ENCODE measurements at regions not wholly inside any gene's neighbourhood (a gene's known extent, or its start where the extent isn't known, plus 50 kb on each side); places are given as distances from the start of the nearest gene placed in this dataset.
A peak's percentile ranks its signal among the peaks of the same experiment; 100 is the strongest.

GRCh38 chr20:50258790-50259483 lies 68.3 kb downstream of the CEBPB start:
- Histone ChIP-seq H3K27me3 (ENCODE audit: insufficient read depth in 3 of 3, low read length in 2 of 3) (no peaks in the 10 kb centered on the region), H3K4me3 (no peak overlapping the region), H3K27ac (no peak overlapping the region), H3K4me1 (no peaks in the 10 kb centered on the region), H3K9me3 (no peaks in the 10 kb centered on the region), H3K36me3 (ENCODE audit: insufficient read depth in 1 of 2, low read depth in 1 of 2) (no peaks in the 10 kb centered on the region)
- ATAC-seq (no peak), DNase-seq (peak in 1 of 2 donors; percentile 23)
- intact Hi-C loops (cut with DNase I), result no loop called here
- TF ChIP-seq, protein P1, sequence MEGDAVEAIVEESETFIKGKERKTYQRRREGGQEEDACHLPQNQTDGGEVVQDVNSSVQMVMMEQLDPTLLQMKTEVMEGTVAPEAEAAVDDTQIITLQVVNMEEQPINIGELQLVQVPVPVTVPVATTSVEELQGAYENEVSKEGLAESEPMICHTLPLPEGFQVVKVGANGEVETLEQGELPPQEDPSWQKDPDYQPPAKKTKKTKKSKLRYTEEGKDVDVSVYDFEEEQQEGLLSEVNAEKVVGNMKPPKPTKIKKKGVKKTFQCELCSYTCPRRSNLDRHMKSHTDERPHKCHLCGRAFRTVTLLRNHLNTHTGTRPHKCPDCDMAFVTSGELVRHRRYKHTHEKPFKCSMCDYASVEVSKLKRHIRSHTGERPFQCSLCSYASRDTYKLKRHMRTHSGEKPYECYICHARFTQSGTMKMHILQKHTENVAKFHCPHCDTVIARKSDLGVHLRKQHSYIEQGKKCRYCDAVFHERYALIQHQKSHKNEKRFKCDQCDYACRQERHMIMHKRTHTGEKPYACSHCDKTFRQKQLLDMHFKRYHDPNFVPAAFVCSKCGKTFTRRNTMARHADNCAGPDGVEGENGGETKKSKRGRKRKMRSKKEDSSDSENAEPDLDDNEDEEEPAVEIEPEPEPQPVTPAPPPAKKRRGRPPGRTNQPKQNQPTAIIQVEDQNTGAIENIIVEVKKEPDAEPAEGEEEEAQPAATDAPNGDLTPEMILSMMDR (IDR thresholded peaks at IDR 0.05), result no peak
- WGBS, 3 donors, result 92 to 98% (median 95%) methylated on average over 8 of the region's 8 CpGs

DNA sequence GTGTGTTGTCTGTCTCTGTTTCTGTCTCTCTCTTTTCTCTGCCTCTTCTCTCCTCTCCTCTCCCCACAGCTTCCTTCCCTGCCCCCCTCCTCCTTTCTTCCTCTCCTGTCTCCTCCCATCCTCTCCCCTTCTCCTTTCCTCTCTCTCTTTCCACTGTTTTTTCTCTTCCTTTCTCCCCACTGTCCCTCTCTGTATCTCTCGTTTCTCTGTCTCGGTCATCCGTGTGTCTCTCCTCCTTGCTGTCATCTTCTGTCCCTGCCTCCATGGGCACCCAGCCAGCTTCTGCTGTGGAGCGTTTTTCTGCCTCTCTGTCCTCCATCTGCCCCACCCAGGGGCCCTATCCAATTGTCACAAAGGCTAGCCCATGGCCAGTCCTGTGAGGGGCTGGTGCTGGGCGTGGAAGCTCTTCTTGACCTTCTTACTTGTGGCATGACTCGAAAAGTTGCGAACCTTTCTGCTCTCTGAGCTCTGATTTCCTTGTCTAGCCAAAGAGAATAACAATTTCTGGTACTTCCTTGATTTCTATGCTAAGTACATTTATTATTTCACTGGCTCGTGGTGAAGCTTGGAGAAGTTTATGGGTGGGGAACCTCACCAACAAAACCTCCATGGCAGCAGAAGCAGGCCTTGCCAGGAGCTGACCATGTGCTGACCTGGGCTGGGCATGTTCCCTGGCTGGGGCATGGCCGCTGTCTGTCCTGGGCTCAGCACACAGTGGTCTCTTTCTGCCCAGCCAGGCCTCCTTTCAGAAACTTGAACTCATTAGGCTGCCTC lies 69.3 kb downstream of the CEBPB start:
- 60 to 68% (median 63%) methylated on average over 9 of the region's 9 CpGs for WGBS, 3 donors
- Histone ChIP-seq H3K27me3 (ENCODE audit: insufficient read depth in 3 of 3, low read length in 2 of 3) (no peaks in the 10 kb centered on the region), H3K27ac (no peak overlapping the region), H3K36me3 (ENCODE audit: insufficient read depth in 1 of 2, low read depth in 1 of 2) (no peaks in the 10 kb centered on the region), H3K9me3 (no peaks in the 10 kb centered on the region), H3K4me3 (no peak overlapping the region), H3K4me1 (no peaks in the 10 kb centered on the region)
- TF ChIP-seq, protein P1 (IDR thresholded peaks at IDR 0.05), result no peak
- peak in 2 of 4 donors; percentile 31 to 42 for ATAC-seq
- peak; percentile 66 to 76 for DNase-seq
- intact Hi-C loops (cut with DNase I), result no loop called here

- no peak overlapping the region for H3K27ac ChIP-seq
- no peak overlapping the region for H3K4me3 ChIP-seq
- no peaks in the 10 kb centered on the region for H3K4me1 ChIP-seq
- WGBS, 3 donors, result 82 to 87% (median 87%) methylated on average over 8 of the region's 8 CpGs
- intact Hi-C loops (cut with DNase I), result no loop called here
- DNase-seq (peak in 1 of 2 donors; percentile 46), ATAC-seq (peak in 1 of 4 donors; percentile 21)
- no peaks in the 10 kb centered on the region for H3K9me3 ChIP-seq
- TF ChIP-seq, protein P1 (IDR thresholded peaks at IDR 0.05), result no peak
- no peaks in the 10 kb centered on the region for H3K36me3 ChIP-seq (ENCODE audit: insufficient read depth in 1 of 2, low read depth in 1 of 2)
- no peaks in the 10 kb centered on the region for H3K27me3 ChIP-seq (ENCODE audit: insufficient read depth in 3 of 3, low read length in 2 of 3)
These were observed 70.0 kb downstream of the CEBPB start for GRCh38 chr20:50260479-50261221.

DNA sequence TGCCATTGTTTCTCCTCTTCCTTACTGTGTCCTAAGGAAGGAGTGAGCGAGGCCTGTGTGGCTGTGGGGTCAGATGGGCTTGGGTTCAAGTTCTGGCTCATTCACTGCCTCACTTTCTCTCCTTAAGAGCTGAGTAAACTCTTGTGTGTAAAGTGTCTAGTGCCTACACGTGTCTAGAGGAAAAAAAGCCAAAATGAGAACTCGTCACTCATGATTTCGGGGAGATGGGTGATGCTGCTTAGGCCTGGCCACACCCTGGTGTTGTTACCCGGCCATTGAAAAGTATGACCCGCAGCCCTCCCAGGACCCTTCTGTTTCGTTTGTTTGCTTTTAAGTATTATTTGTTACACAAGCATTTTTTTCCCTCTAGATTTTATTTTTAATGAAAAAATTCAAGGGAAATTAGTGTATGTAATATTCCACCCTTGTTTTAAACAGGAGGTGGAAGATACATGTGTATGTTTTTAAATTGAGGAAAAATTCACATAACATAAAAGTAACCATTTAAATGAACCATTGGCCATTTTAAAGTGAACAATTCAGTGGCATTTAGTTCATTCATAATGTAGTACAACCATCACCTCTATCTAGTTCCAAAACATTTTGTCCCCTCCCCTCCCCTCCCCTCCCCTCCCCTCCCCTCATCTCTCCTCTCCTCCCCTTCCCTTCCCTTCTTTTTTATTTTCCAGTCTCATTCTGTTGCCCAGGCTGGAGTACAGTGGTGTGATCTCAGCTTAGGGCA lies 71.0 kb downstream of the CEBPB start:
- intact Hi-C loops (cut with DNase I), result no loop called here
- 91 to 94% (median 93%) methylated on average over 7 of the region's 7 CpGs for WGBS, 3 donors
- DNase-seq (peak in 1 of 2 donors; percentile 10), ATAC-seq (no peak)
- Histone ChIP-seq H3K4me1 (no peaks in the 10 kb centered on the region), H3K9me3 (no peaks in the 10 kb centered on the region), H3K4me3 (no peak overlapping the region), H3K27ac (no peak overlapping the region), H3K27me3 (ENCODE audit: insufficient read depth in 3 of 3, low read length in 2 of 3) (no peaks in the 10 kb centered on the region), H3K36me3 (ENCODE audit: insufficient read depth in 1 of 2, low read depth in 1 of 2) (no peaks in the 10 kb centered on the region)
- TF ChIP-seq, protein P1 (IDR thresholded peaks at IDR 0.05), result no peak
